IMR-90 (cell line): ENCODE measurements at regions not wholly inside any gene's neighbourhood (a gene's known extent, or its start where the extent isn't known, plus 50 kb on each side); places are given as distances from the start of the nearest gene placed in this dataset.

ENCODE experiments used
- ATAC-seq: fragments of 200-7000 bp; cut with Tn5 transposase; 2 replicates; pipeline ENCODE4 v1.9.1; 2020; ENCODE audit warnings: low read depth, mild to moderate bottlenecking, moderate library complexity
- BruUV-seq: library from RNA; stranded (reverse); fragments of 400-500 nt; replicated peaks from 2 replicates; lab custom pipeline; 2021; lab: Mats Ljungman, UMichigan
- CTCF ChIA-PET: fragments of 300-600 bp; formaldehyde crosslinking; extraction: SDS; loops from one replicate; lab custom pipeline; 2021; ENCODE audit warnings: antibody characterized with exemption; lab: Yijun Ruan, JAX
- POLR2A ChIA-PET: fragments of 300-600 bp; sonication (Branson Sonifier 250); formaldehyde crosslinking; loops from one replicate; lab custom pipeline; 2022; ENCODE audit warnings: antibody characterized with exemption; ENCODE audit not compliant: unreplicated experiment; lab: Charles Lee
- DNase-seq: peaks from one replicate; pipeline ENCODE4 v3.0.0; 2013
- H2AFZ ChIP-seq: replicated peaks from 2 replicates; pipeline ENCODE3; 2013; ENCODE audit warnings: low read length, mild to moderate bottlenecking; ENCODE audit not compliant: poor library complexity
- H2AK5ac ChIP-seq: 2 replicates; pipeline ENCODE4 v1.6.1; 2013; ENCODE audit warnings: low read depth, low read length, inconsistent platforms
- H2AK9ac ChIP-seq: replicated peaks from 2 replicates; pipeline ENCODE3; 2013; ENCODE audit warnings: mild to moderate bottlenecking, low read depth, low read length, moderate library complexity; ENCODE audit not compliant: poor library complexity
- H2BK120ac ChIP-seq: 2 replicates; pipeline ENCODE4 v1.6.1; 2013; ENCODE audit warnings: low read depth, low read length, inconsistent platforms
- H2BK15ac ChIP-seq: 3 replicates; pipeline ENCODE4 v1.6.1; 2013; ENCODE audit warnings: low read depth, low read length, inconsistent platforms
- H2BK20ac ChIP-seq: 2 replicates; pipeline ENCODE4 v1.6.1; 2013; ENCODE audit warnings: low read depth, mild to moderate bottlenecking, inconsistent platforms, low read length, moderate library complexity
- H2BK5ac ChIP-seq: 2 replicates; pipeline ENCODE4 v1.6.1; 2013; ENCODE audit warnings: mild to moderate bottlenecking, low read depth, low read length, inconsistent platforms; ENCODE audit not compliant: poor library complexity, severe bottlenecking
- H3K14ac ChIP-seq: replicated peaks from 2 replicates; pipeline ENCODE4 v1.6.1; 2013; ENCODE audit warnings: low read depth, low read length, inconsistent platforms
- H3K18ac ChIP-seq: 2 replicates; pipeline ENCODE4 v1.6.1; 2013; ENCODE audit warnings: low read depth, low read length, control low read depth
- H3K23ac ChIP-seq: 2 replicates; pipeline ENCODE4 v1.6.1; 2013; ENCODE audit warnings: low read depth, low read length, inconsistent platforms
- H3K27ac ChIP-seq: 2 replicates; pipeline ENCODE4 v1.5.1; 2013; ENCODE audit warnings: mild to moderate bottlenecking, control low read depth, low read length; ENCODE audit not compliant: insufficient read depth
- H3K27me3 ChIP-seq: 2 replicates; pipeline ENCODE4 v1.6.1; 2013; ENCODE audit warnings: low read length; ENCODE audit not compliant: control insufficient read depth, insufficient read depth
- H3K36me3 ChIP-seq: 2 replicates; pipeline ENCODE4 v1.6.1; 2013; ENCODE audit warnings: low read length, mixed read lengths; ENCODE audit not compliant: control insufficient read depth, insufficient read depth
- H3K4ac ChIP-seq: 2 replicates; pipeline ENCODE4 v1.6.1; 2013; ENCODE audit warnings: low read depth, low read length, inconsistent platforms
- H3K4me1 ChIP-seq: 2 replicates; pipeline ENCODE4 v1.6.1; 2013; ENCODE audit warnings: low read length, mixed read lengths; ENCODE audit not compliant: control insufficient read depth, insufficient read depth
- H3K4me2 ChIP-seq: 2 replicates; pipeline ENCODE4 v1.6.1; 2013; ENCODE audit warnings: low read depth, mild to moderate bottlenecking, control low read depth, low read length, moderate library complexity
- H3K4me3 ChIP-seq: 2 replicates; pipeline ENCODE4 v1.5.1; 2013; ENCODE audit warnings: low read depth, mild to moderate bottlenecking, control low read depth, low read length, moderate library complexity; ENCODE audit not compliant: insufficient read depth
- H3K56ac ChIP-seq: 2 replicates; pipeline ENCODE4 v1.6.1; 2013; ENCODE audit warnings: low read length, inconsistent platforms; ENCODE audit not compliant: insufficient read depth; ENCODE audit errors: extremely low read depth
- H3K79me1 ChIP-seq, 2 experiments: 2 replicates each; pipeline ENCODE4 v1.6.1; 2013; ENCODE audit warnings: low read length in 2 of 2, inconsistent platforms in 1 of 2, low read depth in 1 of 2
- H3K9ac ChIP-seq: 2 replicates; pipeline ENCODE4 v1.6.1; 2013; ENCODE audit warnings: low read depth, low read length, control low read depth
- H3K9me1 ChIP-seq: 2 replicates; pipeline ENCODE4 v1.6.1; 2013; ENCODE audit warnings: low read length, inconsistent platforms; ENCODE audit not compliant: insufficient read depth
- H3K9me3 ChIP-seq: 2 replicates; pipeline ENCODE4 v1.6.1; 2013; ENCODE audit warnings: low read length; ENCODE audit not compliant: control insufficient read depth, insufficient read depth
- H4K20me1 ChIP-seq: 2 replicates; pipeline ENCODE4 v1.6.1; 2013; ENCODE audit warnings: low read length, inconsistent platforms; ENCODE audit not compliant: insufficient read depth
- H4K5ac ChIP-seq: 2 replicates; pipeline ENCODE4 v1.6.1; 2013; ENCODE audit warnings: mild to moderate bottlenecking, low read depth, low read length, control low read depth
- H4K8ac ChIP-seq, 2 experiments: 2 replicates each; pipeline ENCODE4 v1.6.1; 2013; ENCODE audit warnings: low read depth in 2 of 2, low read length in 2 of 2, control low read depth in 1 of 2, inconsistent platforms in 1 of 2
- H4K91ac ChIP-seq: 2 replicates; pipeline ENCODE4 v1.6.1; 2013; ENCODE audit warnings: low read depth, low read length, inconsistent platforms; ENCODE audit not compliant: insufficient read depth
- RCOR1 ChIP-seq: IDR thresholded peaks from 2 replicates; pipeline ENCODE4 v1.6.1; 2012; ENCODE audit warnings: mild to moderate bottlenecking, low read length, improper control_type of control experiment; ENCODE audit not compliant: insufficient replicate concordance
- whole genome bisulfite sequencing, 2 experiments: methylation state at CpG; one replicate each; pipeline versions ENCODE4 v1.1.5 to v1.1.7; 2013; ENCODE audit warnings: missing lambda C conversion rate in 2 of 2; ENCODE audit not compliant: insufficient read length in 1 of 2; ENCODE audit errors: extremely low coverage in 2 of 2; 5-methylcytosine and 5-hydroxymethylcytosine counted together
- dilution Hi-C: fragments of 300-500 bp; cut with HindIII; formaldehyde crosslinking; loops from one replicate; pipeline ENCODE4 v1.14.3; 2018; ENCODE audit warnings: low sequenced_read_pairs; ENCODE audit not compliant: unreplicated experiment
- in situ Hi-C: fragments of 300-500 bp; cut with MboI; formaldehyde crosslinking; loops from 3 replicates; pipeline ENCODE4 v1.14.3; 2019; ENCODE audit warnings: low sequenced_read_pairs, inconsistent platforms, mixed read lengths
- intact Hi-C: fragments of 100-400 bp; cut with micrococcal nuclease; formaldehyde crosslinking; loops from 2 replicates; pipeline ENCODE4 v1.10.0; 2022

GRCh38 chr3:153670577-153670976, 450.6 kb upstream of the ARHGEF26 start:
- TF ChIP-seq RCOR1, result no peak
- H3K4me1 ChIP-seq, result no peaks in the 10 kb centered on the region
- H2AK5ac ChIP-seq, result no peak overlapping the region
- ATAC-seq, result no peak
- H4K5ac ChIP-seq, result no peak overlapping the region
- H2BK15ac ChIP-seq, result no peak overlapping the region
- 55% methylated on average over 2 of the region's 3 CpGs; no CpG with 5 or more reads in 1 of the 2 experiments for WGBS, 2 experiments
- no peak overlapping the region for H3K23ac ChIP-seq
- CTCF ChIA-PET, result no interaction called here
- H3K4me2 ChIP-seq, result no peak overlapping the region
- no peaks in the 10 kb centered on the region for H4K20me1 ChIP-seq
- H2AFZ ChIP-seq, result no peak overlapping the region
- H2BK20ac ChIP-seq, result no peak overlapping the region
- intact Hi-C loops (no loop called here), dilution Hi-C loops (no loop called here), in situ Hi-C loops (no loop called here)
- BruUV-seq, result no TSS peak
- H2BK120ac ChIP-seq, result no peak overlapping the region
- no peak overlapping the region for H4K91ac ChIP-seq
- H3K9me3 ChIP-seq, result no peaks in the 10 kb centered on the region
- H3K9ac ChIP-seq, result no peak overlapping the region
- no peaks in the 10 kb centered on the region for H3K9me1 ChIP-seq
- no peaks in the 10 kb centered on the region for H3K27me3 ChIP-seq
- H3K4me3 ChIP-seq, result no peak overlapping the region
- no peak overlapping the region for H4K8ac ChIP-seq
- no peaks in the 10 kb centered on the region for H3K36me3 ChIP-seq
- no peak overlapping the region for H3K4ac ChIP-seq
- H3K27ac ChIP-seq, result no peak overlapping the region
- no peak overlapping the region for H2BK5ac ChIP-seq
- H3K14ac ChIP-seq, result no peak overlapping the region
- DNase-seq, result no peak
- H3K79me1 ChIP-seq, result no peaks in the 10 kb centered on the region
- no peak overlapping the region for H2AK9ac ChIP-seq
- POLR2A ChIA-PET, result no interaction called here
- no peak overlapping the region for H3K18ac ChIP-seq
- no peak overlapping the region for H3K56ac ChIP-seq
